Cerebellar nuclear complex (tissue), 1 donor: ENCODE measurements at regions not wholly inside any gene's neighbourhood (a gene's known extent, or its start where the extent isn't known, plus 50 kb on each side); places are given as distances from the start of the nearest gene placed in this dataset.
A peak's percentile ranks its signal among the peaks of the same experiment; 100 is the strongest.

Source experiments
- DNase-seq, 2 experiments: peaks; one replicate each; lab custom pipeline; 2025; lab: John Stamatoyannopoulos, UW

DNA sequence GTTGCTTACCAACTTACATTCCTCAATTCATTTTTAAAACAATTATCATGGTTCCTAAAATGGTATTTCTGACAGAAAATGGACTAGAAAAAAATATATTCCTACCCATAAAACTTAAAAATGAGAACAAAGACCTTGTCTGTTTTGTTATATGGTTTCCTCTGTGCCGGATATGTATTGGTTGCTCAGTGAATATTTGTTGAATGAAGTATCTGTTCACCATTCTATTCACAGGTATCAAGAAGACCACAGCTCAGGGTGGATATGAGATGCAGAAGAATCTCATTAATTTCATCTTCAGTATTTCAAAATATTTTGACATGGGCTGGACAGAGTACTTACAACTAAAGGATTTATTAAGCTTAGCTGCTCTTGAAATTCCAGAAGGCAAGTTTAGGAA is 58.1 kb downstream of the TUSC7 start:
- no peak for DNase-seq

DNA sequence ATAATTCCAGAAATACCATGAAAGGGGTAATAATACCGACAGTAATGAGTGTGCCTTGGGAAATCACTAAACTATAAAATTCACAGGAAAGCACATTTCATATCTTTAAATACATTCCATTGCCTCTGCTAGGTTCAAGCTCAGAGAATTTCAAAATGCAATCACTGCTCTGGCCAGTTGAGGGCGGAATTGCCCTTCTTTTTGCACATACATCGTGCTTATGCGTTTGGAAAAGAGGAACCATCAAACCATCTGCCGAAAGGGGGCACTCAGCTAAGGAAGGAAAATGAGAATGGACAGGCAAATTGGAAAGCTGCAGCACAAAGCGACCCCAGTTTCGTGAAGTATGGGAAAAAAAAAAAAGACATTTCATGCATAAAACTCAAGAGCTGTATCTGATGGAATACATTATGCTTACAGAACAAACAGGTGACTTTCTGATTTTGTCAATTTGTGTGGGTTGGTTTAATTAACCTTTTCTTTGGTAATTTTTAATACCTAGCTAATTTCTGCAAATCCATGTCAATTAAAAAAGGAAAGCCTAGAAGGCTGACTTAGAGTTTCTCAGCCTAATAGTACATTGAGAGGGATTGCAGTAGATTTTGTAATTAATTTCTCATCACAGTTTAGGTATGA is 61.4 kb downstream of the TUSC7 start:
- DNase-seq = peak in 1 of 2 experiments; percentile 15

DNA sequence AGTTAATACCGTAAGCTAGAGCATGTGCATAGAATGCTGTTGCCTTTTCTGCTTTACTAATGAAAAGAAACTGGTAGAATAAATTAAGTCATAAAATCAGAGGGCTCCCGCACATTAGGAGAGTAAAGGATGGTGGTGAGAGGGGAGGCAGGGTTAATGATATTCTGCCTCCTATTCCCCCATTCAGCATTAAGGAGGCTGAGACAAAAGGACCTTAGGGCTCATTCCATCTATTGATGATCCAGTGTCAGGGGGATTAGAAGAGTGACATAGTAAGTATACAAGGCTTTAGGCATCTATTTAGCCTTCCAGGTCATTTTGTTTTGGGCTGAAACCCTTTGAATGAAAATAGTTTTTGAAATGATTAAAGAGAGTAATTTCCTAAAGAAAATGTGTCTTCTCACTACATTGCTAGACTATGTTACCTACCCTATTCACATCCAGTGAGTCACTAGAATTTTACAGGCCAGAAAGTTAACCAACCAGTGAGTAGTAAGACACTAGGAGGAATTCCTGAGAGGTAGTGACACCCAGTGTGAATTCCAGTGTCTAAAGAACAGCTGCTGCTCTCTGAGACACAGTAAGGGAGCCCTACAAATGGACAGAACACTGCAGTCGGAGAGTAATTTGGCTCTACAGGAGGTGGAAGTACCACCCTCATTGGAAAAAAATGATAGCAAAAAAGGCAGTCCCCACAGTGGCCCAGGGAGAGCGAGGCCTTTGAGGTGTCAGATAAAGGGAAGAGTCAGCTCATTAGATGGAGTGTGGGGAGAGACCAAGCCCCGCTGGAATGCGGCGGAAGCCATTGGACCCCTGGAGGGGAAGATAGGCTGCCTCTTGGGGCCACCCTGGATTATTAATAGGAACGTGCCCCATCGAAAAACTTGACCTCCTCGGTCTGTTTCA is 67.6 kb downstream of the TUSC7 start:
- no peak for DNase-seq

DNA sequence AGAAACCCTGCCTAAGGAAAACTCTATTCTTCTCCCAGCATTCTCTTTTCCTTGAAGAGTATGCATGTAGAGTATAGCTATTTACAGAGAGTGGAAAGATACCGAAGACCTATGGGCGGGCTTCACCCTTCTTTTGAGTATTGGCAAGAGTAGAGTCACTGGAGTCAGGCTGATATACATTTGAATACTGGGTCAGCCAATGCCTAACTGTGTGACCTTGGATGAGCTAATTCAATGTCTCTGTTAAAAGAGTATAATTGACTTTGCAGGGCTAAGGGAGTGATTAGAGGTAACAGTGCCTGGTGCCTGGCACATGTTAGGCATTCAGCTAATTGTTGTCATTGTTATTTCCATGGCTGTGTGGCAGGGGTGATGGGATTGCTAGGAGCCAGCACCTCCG is 75.6 kb downstream of the TUSC7 start:
- no peak for DNase-seq

DNA sequence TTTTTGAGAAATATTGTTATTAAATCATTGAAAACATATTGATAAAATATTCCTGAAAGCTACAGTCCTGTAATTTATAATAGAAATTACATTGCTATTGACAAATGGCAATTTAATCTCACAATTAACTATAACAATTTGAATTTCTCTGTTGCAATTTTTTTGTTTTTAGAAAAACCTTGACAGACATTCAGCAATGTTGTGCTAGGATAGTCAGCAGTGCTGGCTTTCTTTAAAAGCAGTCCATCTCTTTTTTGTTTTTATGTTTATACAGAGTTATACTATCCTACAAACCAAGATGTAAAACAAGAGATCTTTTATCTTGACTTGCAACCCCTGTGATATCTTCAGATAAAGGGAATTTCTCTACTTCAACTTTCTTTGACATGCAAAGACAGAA is 93.1 kb downstream of the TUSC7 start:
- no peak for DNase-seq

DNA sequence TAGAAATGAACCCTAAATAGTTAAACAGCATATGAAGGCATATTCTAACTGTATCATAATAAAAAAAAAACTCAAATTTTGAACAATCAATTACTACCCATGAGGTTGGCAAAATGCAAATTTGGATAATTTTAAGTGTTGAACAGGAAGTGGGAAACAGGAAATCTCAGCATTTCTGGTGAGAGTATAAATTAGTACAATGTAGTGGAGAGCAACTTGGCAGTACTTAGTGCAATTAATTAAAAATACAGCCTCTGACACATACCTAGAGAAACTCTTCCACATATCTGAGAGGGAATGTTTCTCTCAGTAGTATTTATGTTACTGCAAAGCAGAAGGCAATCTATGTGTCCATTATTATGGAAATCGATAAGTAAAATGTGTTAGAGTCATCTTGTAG is 96.8 kb downstream of the TUSC7 start:
- DNase-seq = no peak

DNA sequence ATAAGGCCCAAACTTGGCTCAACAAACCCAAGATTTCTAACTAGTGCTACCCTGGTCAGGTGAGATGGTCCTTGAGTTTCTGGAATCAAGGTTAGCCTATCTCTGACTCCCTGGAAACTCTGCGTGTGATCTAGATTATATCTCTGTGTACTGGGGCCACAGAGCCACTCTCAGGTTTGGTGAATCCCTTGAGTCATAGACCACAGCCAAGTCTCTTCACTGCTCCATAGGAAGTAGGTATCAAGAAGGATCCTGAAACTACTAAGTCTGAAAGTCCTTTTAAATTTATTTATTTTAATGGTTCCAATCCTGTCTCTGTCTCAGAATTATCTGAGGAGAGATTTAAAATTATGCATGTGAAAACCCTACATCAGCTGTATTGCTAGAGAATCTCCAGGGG is 99.1 kb downstream of the TUSC7 start:
- DNase-seq = no peak

DNA sequence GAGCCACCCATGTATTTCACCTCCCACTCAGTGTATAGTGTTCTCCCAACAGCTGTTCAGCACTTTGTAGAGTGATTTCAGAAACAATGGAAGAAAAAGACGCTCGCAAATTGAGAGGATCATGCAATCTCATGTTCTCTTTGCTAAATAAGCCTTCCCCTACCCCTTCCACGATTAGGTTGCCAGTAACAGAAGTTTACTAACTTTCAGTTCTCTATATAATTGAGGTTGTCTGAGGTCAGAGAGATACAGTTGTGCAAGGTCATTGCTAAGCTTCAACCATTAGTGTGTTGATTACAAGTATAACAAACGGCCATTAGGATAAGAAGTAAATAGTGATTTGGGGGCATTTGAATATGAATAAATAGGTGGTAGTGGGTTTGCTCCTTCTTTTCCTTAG is 99.6 kb downstream of the TUSC7 start:
- DNase-seq = no peak

DNA sequence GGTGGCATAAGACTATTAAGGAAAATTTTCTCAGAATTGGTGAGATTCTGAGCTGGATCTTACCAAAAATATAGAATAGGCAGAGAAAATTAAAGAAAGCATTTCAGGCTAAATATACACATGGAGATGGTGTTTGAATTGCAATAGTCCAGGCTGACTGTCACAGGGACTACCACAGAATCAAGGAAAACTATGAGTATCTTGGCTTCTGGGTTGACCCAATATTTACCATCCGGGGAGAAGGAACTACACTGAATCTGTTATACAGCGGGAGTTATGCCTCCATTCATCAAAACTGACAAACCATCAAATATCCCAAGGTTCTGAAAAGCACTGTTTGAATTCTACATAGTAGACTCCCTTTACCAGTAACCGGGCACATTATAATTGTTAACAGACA is 102.2 kb downstream of the TUSC7 start:
- DNase-seq = no peak

DNA sequence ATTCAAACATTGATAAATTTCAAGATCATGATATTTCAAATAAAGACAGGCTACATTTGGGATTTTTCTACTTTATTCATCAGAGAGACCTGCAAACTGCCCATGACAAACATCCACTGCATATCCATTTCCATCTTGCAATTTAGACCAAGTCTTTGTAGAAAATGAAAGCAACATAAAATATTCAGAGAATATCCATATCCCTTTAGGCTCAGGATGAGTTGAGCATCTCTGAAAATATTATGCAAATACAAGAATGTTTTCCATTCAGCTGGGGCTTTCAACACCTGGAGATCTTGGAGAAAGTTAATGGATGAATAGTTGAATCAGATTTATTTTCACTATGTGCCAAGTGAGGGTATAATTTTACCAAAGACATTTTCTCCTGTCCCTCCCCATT is 103.4 kb downstream of the TUSC7 start:
- DNase-seq = no peak

DNA sequence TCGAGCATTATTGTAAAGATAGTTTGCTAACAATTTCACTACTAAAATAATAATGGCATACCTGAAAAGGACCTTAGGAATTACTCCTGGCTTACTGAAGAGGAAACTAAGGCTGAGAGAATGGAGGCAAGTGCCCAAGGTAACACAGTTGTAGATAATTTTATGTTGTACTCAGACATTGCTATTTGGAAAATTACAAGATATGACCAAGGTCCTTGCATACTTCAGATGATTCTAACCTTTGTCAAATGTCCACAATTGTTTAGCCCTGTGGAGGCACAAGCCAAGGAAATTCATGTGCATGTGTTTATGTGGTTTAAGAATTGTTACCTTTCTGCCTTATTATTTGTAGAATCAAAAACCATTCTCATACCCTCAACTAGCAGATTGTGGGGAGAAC is 105.7 kb downstream of the TUSC7 start:
- no peak for DNase-seq

DNA sequence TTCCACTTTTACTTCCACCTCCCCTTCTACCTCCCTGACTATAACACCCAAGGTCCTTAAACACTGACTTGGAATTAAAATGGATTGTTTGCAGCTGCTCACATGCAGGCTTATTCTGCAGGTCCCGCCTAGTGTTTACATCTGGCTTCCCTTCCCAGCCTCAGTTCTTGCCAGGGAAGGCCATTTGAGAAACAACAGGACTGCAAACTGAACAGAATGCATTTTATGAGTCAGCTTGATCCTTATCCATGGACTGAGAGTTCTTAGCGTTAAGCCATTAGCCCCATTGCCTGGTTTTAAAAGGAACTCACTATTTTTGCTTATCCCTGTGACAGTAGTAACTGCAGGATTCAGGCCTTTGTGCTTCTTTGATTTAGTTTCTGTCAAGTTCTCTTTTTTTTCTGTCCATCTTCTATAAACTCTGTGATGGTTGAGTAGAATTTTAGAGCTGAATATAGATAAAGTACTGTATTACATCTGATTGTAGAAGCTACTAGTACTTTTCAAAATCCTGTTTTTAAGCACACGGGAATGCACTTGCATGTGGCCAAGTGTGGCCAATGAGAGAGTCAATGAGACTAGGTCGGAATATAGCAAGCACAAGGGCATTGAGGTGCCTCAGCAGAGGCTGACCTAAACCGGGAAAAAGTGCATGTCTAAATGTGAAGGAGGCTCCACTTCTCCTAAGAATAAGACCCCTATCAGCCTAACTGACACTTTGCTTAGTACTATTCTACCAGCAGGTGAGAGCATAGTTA is 106.4 kb downstream of the TUSC7 start:
- DNase-seq = no peak

DNA sequence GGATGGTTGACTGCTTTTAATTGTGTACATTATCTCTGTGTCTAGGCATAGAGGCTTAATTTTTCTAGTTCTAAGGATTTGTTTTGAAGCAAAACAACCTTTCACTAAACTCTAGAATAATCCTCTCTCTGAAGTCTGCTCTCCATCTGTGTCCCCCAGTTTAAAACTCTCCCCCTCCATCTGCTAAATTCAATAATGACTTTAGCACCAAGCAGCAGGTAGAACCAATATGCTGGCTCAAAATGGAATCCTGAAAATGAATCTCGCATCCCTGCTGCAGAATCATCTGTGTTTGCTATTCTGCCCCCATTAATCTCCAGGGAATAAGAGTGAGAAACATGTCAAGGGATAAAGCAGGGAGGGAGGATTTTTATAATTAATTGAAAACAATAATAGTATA is 111.8 kb downstream of the TUSC7 start:
- DNase-seq = no peak

DNA sequence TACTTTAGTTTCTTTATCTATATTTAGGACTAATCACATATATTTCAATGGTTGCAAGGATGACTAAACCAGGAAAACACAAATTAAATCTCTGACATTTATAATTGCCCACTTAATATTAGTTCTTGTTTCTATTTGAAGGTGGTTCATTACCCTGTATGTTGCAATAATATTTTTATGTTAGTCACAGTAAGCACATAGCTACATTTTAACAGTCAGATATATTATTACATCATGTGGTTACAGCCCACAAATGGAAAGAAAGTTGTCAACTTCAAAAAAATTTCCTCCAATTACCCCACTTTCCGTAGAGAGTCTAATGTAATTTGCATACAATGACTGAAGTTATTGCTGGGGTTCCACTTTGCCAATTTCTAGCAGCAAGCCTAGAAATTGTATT is 114.6 kb downstream of the TUSC7 start:
- DNase-seq = no peak

DNA sequence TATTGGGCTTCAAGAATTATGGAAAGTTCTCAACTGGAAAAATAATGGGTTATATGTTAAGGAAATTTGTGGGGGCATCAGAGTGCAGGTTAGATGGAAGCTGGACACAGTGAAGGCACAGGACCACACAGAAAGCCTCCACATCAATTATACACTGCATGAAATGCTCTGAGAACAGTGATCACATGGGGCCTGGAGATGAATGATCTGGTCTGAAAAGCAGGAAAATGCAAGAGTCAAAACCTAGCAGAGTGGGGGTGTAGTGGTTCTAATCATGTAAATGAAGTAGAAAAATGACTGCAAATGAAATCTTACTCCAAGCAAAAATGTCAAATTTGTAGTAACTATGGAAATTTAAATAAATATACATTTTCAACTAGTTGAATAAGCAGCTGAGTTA is 123.6 kb downstream of the TUSC7 start:
- DNase-seq = no peak

DNA sequence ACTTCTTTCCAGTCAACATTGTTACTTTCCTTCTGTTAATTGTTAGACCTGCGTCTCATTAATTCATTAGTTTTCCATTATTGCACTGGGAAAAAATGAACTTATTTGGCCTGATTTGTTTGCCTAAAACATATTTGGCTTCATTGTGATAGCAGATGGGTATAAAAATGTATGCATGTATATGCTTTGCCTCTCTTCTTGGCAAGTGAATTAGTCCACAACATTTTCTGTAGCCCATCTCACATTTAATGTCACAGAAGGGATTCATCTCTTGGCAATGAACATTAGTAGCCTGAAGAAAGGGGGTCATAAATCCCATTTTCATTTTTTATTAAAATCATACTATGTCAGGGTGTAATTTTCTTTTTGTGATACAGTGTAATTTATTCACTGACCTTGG is 125.2 kb downstream of the TUSC7 start:
- no peak for DNase-seq

DNA sequence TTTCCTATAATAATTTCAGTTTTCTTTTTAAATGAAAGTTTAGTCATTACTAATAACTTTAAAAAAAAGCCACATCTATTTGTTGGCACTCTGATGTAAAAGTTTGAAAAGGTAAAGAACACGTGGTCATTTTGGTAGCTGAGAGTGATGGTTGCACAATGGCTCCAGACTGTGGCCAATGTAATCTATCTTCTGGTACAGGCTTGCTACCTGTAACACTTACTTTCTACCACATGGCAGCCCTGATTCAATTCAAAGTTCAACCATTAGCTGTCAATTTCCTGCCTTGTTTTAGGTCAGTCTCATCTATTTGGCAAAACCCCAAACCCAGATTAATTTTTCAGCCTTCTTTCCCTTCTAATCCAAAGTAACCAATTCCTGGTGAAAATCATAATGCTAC is 126.1 kb downstream of the TUSC7 start:
- DNase-seq = no peak

DNA sequence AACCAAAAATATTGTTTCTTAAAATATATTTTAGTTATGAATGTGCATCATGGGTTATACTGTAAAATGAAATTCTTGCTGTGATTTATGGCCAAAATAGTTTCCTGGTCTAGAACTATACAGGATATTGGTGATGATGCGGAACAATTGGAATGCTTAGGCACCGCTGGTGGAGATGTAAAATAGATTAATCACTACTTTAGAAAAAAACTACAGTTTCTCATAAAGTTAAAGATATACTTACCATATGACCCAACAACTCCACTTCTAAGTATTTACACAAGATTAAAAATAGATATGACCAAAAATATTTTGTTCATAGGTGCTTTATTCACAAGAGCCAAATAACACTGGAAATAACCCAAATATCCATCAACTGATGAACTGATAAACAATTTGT is 126.7 kb downstream of the TUSC7 start:
- no peak for DNase-seq

DNA sequence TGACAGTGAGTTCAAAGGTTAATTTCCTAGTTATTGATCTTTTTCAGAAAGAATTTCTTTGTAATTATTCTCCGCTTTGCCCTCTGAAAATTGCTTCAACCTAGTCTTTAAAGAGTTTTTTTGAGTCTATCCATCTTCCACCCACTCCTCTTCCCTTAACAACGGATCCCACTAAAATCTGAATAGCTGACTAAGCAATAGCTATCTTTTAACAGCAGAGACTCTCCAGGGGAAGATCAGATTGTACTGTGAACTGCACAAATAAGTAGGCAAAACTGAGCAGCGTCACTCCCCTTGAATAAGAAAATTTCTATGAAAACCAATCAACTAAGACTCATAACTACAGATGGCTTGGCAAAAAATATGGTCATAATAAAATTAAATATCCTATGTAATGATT is 127.9 kb downstream of the TUSC7 start:
- DNase-seq = no peak

DNA sequence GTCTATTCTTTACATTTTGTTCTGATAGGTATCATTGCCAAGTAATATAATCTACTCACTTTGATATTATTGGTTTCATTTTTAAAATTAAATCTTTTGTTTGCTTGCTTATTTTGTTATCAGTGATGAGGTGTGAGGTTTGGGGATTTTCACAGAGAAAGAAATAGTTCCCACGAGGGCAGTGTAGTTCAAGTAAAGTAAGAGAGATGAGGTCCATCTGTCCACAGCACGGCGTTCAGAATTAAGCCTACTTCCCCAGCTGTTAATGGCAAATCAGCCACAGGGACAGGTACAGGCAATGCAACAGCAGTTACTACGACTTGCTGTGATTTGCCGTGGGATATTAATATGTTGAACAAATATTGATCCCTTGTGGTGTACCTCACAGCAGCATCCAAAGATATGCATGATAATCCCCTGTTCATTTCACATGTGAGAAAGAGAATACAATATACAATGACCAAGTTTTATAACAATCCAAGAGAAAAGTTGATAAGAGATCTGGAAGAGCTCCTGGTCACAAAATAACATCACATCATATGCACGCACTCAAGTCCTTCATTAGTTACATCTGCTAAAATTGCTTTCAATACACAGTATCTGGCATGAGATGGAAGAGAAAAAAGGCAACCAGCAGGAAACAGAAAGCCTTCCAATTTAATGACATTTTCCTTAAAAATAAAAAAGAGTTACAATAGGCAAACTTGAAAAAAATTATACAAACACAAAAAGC is 131.6 kb downstream of the TUSC7 start:
- no peak for DNase-seq

DNA sequence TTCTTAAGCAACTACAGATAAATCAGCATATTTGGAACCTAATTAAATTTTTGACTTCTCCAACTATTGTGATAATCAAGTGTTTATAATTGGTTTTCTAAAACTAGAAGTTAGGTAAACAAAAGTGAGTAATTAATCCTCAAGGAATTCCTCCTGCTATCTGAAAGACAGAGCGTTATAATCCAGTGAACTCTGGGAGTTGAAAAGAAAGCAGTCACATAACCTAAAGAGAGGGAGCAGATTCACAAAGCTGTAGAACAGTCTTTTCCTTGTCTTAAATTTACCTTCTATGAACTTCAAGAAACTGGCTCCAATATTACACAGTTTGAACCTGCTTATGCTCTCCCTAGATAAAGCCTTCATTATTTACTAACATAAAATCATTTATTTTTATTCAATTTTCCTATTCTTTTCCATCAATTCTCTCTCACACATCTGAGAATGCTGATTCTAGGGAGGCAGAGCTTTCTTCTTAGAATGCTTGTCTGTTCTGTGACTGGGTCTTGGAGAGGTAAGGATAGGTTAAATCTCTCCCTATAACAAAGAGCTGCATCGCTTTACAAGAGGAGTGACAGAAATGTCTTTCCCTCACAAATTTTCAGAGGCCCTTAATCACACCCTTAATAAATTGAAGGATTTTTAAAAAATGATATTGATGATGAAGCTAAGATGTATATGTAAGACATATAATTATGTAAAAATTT is 132.8 kb downstream of the TUSC7 start:
- DNase-seq = no peak
